Activated naive CD8-positive, alpha-beta T cell treated with anti-CD3 and anti-CD28 coated beads for 36 hours (primary cell): ENCODE measurements at regions not wholly inside any gene's neighbourhood (a gene's known extent, or its start where the extent isn't known, plus 50 kb on each side); places are given as distances from the start of the nearest gene placed in this dataset.

Experiments used
- DNase-seq: peaks from one replicate; pipeline ENCODE4 v3.0.0; 2021
- H3K27ac Mint-ChIP-seq: one replicate; pipeline ENCODE4 v1.8.0; 2022; ENCODE audit warnings: mild to moderate bottlenecking, moderate library complexity, mixed read lengths
- H3K27me3 Mint-ChIP-seq: one replicate; pipeline ENCODE4 v1.8.0; 2022; ENCODE audit warnings: mild to moderate bottlenecking, mixed read lengths
- H3K36me3 Mint-ChIP-seq: one replicate; pipeline ENCODE4 v1.8.0; 2021; ENCODE audit warnings: mild to moderate bottlenecking, mixed read lengths
- H3K4me1 Mint-ChIP-seq: one replicate; pipeline ENCODE4 v1.8.0; 2021; ENCODE audit warnings: mixed read lengths
- H3K4me3 Mint-ChIP-seq: one replicate; pipeline ENCODE4 v1.8.0; 2022; ENCODE audit warnings: mild to moderate bottlenecking, moderate library complexity, mixed read lengths
- H3K9me3 Mint-ChIP-seq: one replicate; pipeline ENCODE4 v1.8.0; 2022; ENCODE audit warnings: mixed read lengths

GRCh38 chr15:98358971-98359370 lies 289.4 kb upstream of the IGF1R start:
- no peak for DNase-seq

GRCh38 chr15:98363416-98363815 lies 284.9 kb upstream of the IGF1R start:
- H3K4me1 Mint-ChIP-seq = no peaks in the 10 kb centered on the region
- no peak overlapping the region for H3K27ac Mint-ChIP-seq
- H3K27me3 Mint-ChIP-seq = peaks cover 18% of the 10 kb centered on the region
- H3K36me3 Mint-ChIP-seq = no peaks in the 10 kb centered on the region
- no peak for DNase-seq
- H3K9me3 Mint-ChIP-seq = no peaks in the 10 kb centered on the region
- no peak overlapping the region for H3K4me3 Mint-ChIP-seq

More at GRCh38 chr15:98358971-98359370, 289.4 kb upstream of the IGF1R start:
- H3K27me3 Mint-ChIP-seq = peaks cover 19% of the 10 kb centered on the region
- no peaks in the 10 kb centered on the region for H3K4me1 Mint-ChIP-seq
- H3K4me3 Mint-ChIP-seq = no peak overlapping the region
- no peaks in the 10 kb centered on the region for H3K36me3 Mint-ChIP-seq
- H3K9me3 Mint-ChIP-seq = peaks cover 8% of the 10 kb centered on the region
- H3K27ac Mint-ChIP-seq = no peak overlapping the region

GRCh38 chr15:98363955-98364354 lies 284.4 kb upstream of the IGF1R start:
- Mint-ChIP-seq H3K4me3 (no peak overlapping the region), H3K27me3 (peaks cover 14% of the 10 kb centered on the region), H3K27ac (no peak overlapping the region), H3K9me3 (no peaks in the 10 kb centered on the region), H3K36me3 (no peaks in the 10 kb centered on the region), H3K4me1 (no peaks in the 10 kb centered on the region)
- no peak for DNase-seq

GRCh38 chr15:98369081-98369716 lies 279.1 kb upstream of the IGF1R start:
- Mint-ChIP-seq H3K4me1 (no peaks in the 10 kb centered on the region), H3K4me3 (no peak overlapping the region), H3K36me3 (no peaks in the 10 kb centered on the region), H3K27ac (no peak overlapping the region), H3K27me3 (peaks cover 13% of the 10 kb centered on the region), H3K9me3 (no peaks in the 10 kb centered on the region)
- DNase-seq = no peak

- no peaks in the 10 kb centered on the region for H3K36me3 Mint-ChIP-seq
- no peak for DNase-seq
- H3K27ac Mint-ChIP-seq = no peak overlapping the region
- H3K27me3 Mint-ChIP-seq = peaks cover 16% of the 10 kb centered on the region
- no peaks in the 10 kb centered on the region for H3K4me1 Mint-ChIP-seq
- peaks cover 12% of the 10 kb centered on the region for H3K9me3 Mint-ChIP-seq
- no peak overlapping the region for H3K4me3 Mint-ChIP-seq
Observed at GRCh38 chr15:98375513-98376340, 272.6 kb upstream of the IGF1R start.

- no peak overlapping the region for H3K4me3 Mint-ChIP-seq
- no peaks in the 10 kb centered on the region for H3K4me1 Mint-ChIP-seq
- peaks cover 12% of the 10 kb centered on the region for H3K9me3 Mint-ChIP-seq
- no peak overlapping the region for H3K27ac Mint-ChIP-seq
- DNase-seq = no peak
- H3K27me3 Mint-ChIP-seq = peaks cover 22% of the 10 kb centered on the region
- no peaks in the 10 kb centered on the region for H3K36me3 Mint-ChIP-seq
Observed at GRCh38 chr15:98380721-98381120, 267.6 kb upstream of the IGF1R start.

- Mint-ChIP-seq H3K4me3 (no peak overlapping the region), H3K36me3 (no peaks in the 10 kb centered on the region), H3K27me3 (peaks cover 25% of the 10 kb centered on the region), H3K27ac (no peak overlapping the region), H3K9me3 (peaks cover 12% of the 10 kb centered on the region), H3K4me1 (no peaks in the 10 kb centered on the region)
- no peak for DNase-seq
Observed at GRCh38 chr15:98381446-98381845, 266.9 kb upstream of the IGF1R start.

GRCh38 chr15:98382139-98382538 lies 266.2 kb upstream of the IGF1R start:
- no peaks in the 10 kb centered on the region for H3K4me1 Mint-ChIP-seq
- H3K4me3 Mint-ChIP-seq = no peak overlapping the region
- peaks cover 25% of the 10 kb centered on the region for H3K27me3 Mint-ChIP-seq
- DNase-seq = no peak
- no peaks in the 10 kb centered on the region for H3K36me3 Mint-ChIP-seq
- peaks cover 12% of the 10 kb centered on the region for H3K9me3 Mint-ChIP-seq
- no peak overlapping the region for H3K27ac Mint-ChIP-seq

GRCh38 chr15:98383571-98383970 lies 264.8 kb upstream of the IGF1R start:
- Mint-ChIP-seq H3K9me3 (peaks cover 7% of the 10 kb centered on the region), H3K4me1 (no peaks in the 10 kb centered on the region), H3K4me3 (no peak overlapping the region), H3K36me3 (no peaks in the 10 kb centered on the region), H3K27ac (no peak overlapping the region), H3K27me3 (peaks cover 24% of the 10 kb centered on the region)
- no peak for DNase-seq

GRCh38 chr15:98384328-98385029 lies 263.9 kb upstream of the IGF1R start:
- Mint-ChIP-seq H3K36me3 (no peaks in the 10 kb centered on the region), H3K4me3 (no peak overlapping the region), H3K27ac (no peak overlapping the region), H3K27me3 (peaks cover 19% of the 10 kb centered on the region), H3K4me1 (no peaks in the 10 kb centered on the region), H3K9me3 (no peaks in the 10 kb centered on the region)
- DNase-seq = no peak

- H3K27me3 Mint-ChIP-seq = peaks cover 14% of the 10 kb centered on the region
- no peak overlapping the region for H3K4me3 Mint-ChIP-seq
- H3K4me1 Mint-ChIP-seq = no peaks in the 10 kb centered on the region
- no peak for DNase-seq
- H3K27ac Mint-ChIP-seq = no peak overlapping the region
- no peaks in the 10 kb centered on the region for H3K36me3 Mint-ChIP-seq
- H3K9me3 Mint-ChIP-seq = no peaks in the 10 kb centered on the region
Observed at GRCh38 chr15:98385752-98386381, 262.5 kb upstream of the IGF1R start.

- Mint-ChIP-seq H3K4me3 (no peak overlapping the region), H3K27me3 (peaks cover 14% of the 10 kb centered on the region), H3K4me1 (no peaks in the 10 kb centered on the region), H3K27ac (no peak overlapping the region), H3K36me3 (no peaks in the 10 kb centered on the region), H3K9me3 (no peaks in the 10 kb centered on the region)
- no peak for DNase-seq
Observed at GRCh38 chr15:98386561-98386960, 261.8 kb upstream of the IGF1R start.

GRCh38 chr15:98387866-98388265 lies 260.5 kb upstream of the IGF1R start:
- no peak overlapping the region for H3K27ac Mint-ChIP-seq
- H3K36me3 Mint-ChIP-seq = no peaks in the 10 kb centered on the region
- H3K4me1 Mint-ChIP-seq = no peaks in the 10 kb centered on the region
- no peaks in the 10 kb centered on the region for H3K9me3 Mint-ChIP-seq
- no peak for DNase-seq
- H3K4me3 Mint-ChIP-seq = no peak overlapping the region
- H3K27me3 Mint-ChIP-seq = peaks cover 20% of the 10 kb centered on the region

- Mint-ChIP-seq H3K4me1 (no peaks in the 10 kb centered on the region), H3K27ac (no peak overlapping the region), H3K9me3 (no peaks in the 10 kb centered on the region), H3K36me3 (no peaks in the 10 kb centered on the region), H3K27me3 (peaks cover 10% of the 10 kb centered on the region), H3K4me3 (no peak overlapping the region)
- no peak for DNase-seq
Observed at GRCh38 chr15:98390946-98391530, 257.3 kb upstream of the IGF1R start.

- H3K27me3 Mint-ChIP-seq = peaks cover 8% of the 10 kb centered on the region
- H3K4me3 Mint-ChIP-seq = no peak overlapping the region
- H3K9me3 Mint-ChIP-seq = no peaks in the 10 kb centered on the region
- no peak overlapping the region for H3K27ac Mint-ChIP-seq
- no peaks in the 10 kb centered on the region for H3K4me1 Mint-ChIP-seq
- DNase-seq = no peak
- no peaks in the 10 kb centered on the region for H3K36me3 Mint-ChIP-seq
Observed at GRCh38 chr15:98391568-98391967, 256.8 kb upstream of the IGF1R start.
